ENCODE measurements at regions not wholly inside any gene's neighbourhood (a gene's known extent, or its start where the extent isn't known, plus 50 kb on each side); places are given as distances from the start of the nearest gene placed in this dataset.
A peak's percentile ranks its signal among the peaks of the same experiment; 100 is the strongest.
"Not testable (repeated sequence)": the region's sequence is repeated elsewhere in the genome, so short reads cannot be mapped to it uniquely, and the experiment has no call there.

- Mint-ChIP-seq H3K36me3 (no peaks in the 10 kb centered on the region), H3K27me3 (no peaks in the 10 kb centered on the region), H3K4me3 (no peak overlapping the region), H3K27ac (no peak overlapping the region), H3K4me1 (ENCODE audit: unreplicated experiment) (no peaks in the 10 kb centered on the region), H3K9me3 (no peaks in the 10 kb centered on the region)
- TF ChIP-seq CTCF (conservative IDR thresholded peaks at IDR 0.05), result no peak
- DNase-seq (ENCODE audit: extremely low spot score, unreplicated experiment), result no peak
Measured at GRCh38 chr2:131827481-131828163, 299.9 kb downstream of the CCDC74A start.

- no peak for TF ChIP-seq CTCF (conservative IDR thresholded peaks at IDR 0.05)
- Mint-ChIP-seq H3K4me1 (ENCODE audit: unreplicated experiment) (no peaks in the 10 kb centered on the region), H3K4me3 (no peak overlapping the region), H3K27me3 (no peaks in the 10 kb centered on the region), H3K9me3 (no peaks in the 10 kb centered on the region), H3K27ac (no peak overlapping the region), H3K36me3 (no peaks in the 10 kb centered on the region)
- DNase-seq (ENCODE audit: extremely low spot score, unreplicated experiment), result no peak
Measured at GRCh38 chr2:131828164-131828561, 300.5 kb downstream of the CCDC74A start.

GRCh38 chr2:131828633-131829455, 301.2 kb downstream of the CCDC74A start:
- not testable (repeated sequence) for DNase-seq (ENCODE audit: extremely low spot score, unreplicated experiment); H3K4me3 Mint-ChIP-seq; H3K27me3 Mint-ChIP-seq; H3K9me3 Mint-ChIP-seq; H3K27ac Mint-ChIP-seq; H3K36me3 Mint-ChIP-seq; H3K4me1 Mint-ChIP-seq (ENCODE audit: unreplicated experiment)

GRCh38 chr2:131829456-131830241, 302.0 kb downstream of the CCDC74A start:
- H3K9me3 Mint-ChIP-seq; H3K4me1 Mint-ChIP-seq (ENCODE audit: unreplicated experiment); H3K4me3 Mint-ChIP-seq; DNase-seq (ENCODE audit: extremely low spot score, unreplicated experiment); H3K36me3 Mint-ChIP-seq; H3K27ac Mint-ChIP-seq; H3K27me3 Mint-ChIP-seq: not testable (repeated sequence)

GRCh38 chr2:131830242-131830945, 302.7 kb downstream of the CCDC74A start:
- H3K4me1 Mint-ChIP-seq (ENCODE audit: unreplicated experiment); H3K27ac Mint-ChIP-seq; H3K9me3 Mint-ChIP-seq; H3K4me3 Mint-ChIP-seq; H3K36me3 Mint-ChIP-seq; H3K27me3 Mint-ChIP-seq; DNase-seq (ENCODE audit: extremely low spot score, unreplicated experiment): not testable (repeated sequence)

- H3K4me1 Mint-ChIP-seq (ENCODE audit: unreplicated experiment); H3K4me3 Mint-ChIP-seq; H3K36me3 Mint-ChIP-seq; H3K27me3 Mint-ChIP-seq; DNase-seq (ENCODE audit: extremely low spot score, unreplicated experiment); H3K9me3 Mint-ChIP-seq; H3K27ac Mint-ChIP-seq: not testable (repeated sequence)
Measured at GRCh38 chr2:131830946-131831310, 303.2 kb downstream of the CCDC74A start.

- TF ChIP-seq CTCF (conservative IDR thresholded peaks at IDR 0.05), result peak; percentile 52
- not testable (repeated sequence) for H3K27ac Mint-ChIP-seq; H3K4me1 Mint-ChIP-seq (ENCODE audit: unreplicated experiment); H3K36me3 Mint-ChIP-seq; H3K4me3 Mint-ChIP-seq; DNase-seq (ENCODE audit: extremely low spot score, unreplicated experiment); H3K27me3 Mint-ChIP-seq; H3K9me3 Mint-ChIP-seq
Measured at GRCh38 chr2:131831450-131832208, 303.9 kb downstream of the CCDC74A start.

GRCh38 chr2:131832209-131832780, 304.6 kb downstream of the CCDC74A start:
- H3K4me3 Mint-ChIP-seq; H3K27me3 Mint-ChIP-seq; H3K36me3 Mint-ChIP-seq; H3K4me1 Mint-ChIP-seq (ENCODE audit: unreplicated experiment); H3K27ac Mint-ChIP-seq; DNase-seq (ENCODE audit: extremely low spot score, unreplicated experiment); H3K9me3 Mint-ChIP-seq: not testable (repeated sequence)

GRCh38 chr2:131832917-131833316, 305.2 kb downstream of the CCDC74A start:
- not testable (repeated sequence) for H3K27me3 Mint-ChIP-seq; H3K9me3 Mint-ChIP-seq; H3K27ac Mint-ChIP-seq; H3K4me1 Mint-ChIP-seq (ENCODE audit: unreplicated experiment); DNase-seq (ENCODE audit: extremely low spot score, unreplicated experiment); H3K36me3 Mint-ChIP-seq; H3K4me3 Mint-ChIP-seq
